Liver (tissue), 8 donors: ENCODE measurements at regions not wholly inside any gene's neighbourhood (a gene's known extent, or its start where the extent isn't known, plus 50 kb on each side); places are given as distances from the start of the nearest gene placed in this dataset.

Experiments used
- DNase-seq: peaks from one replicate; pipeline ENCODE4 v3.0.0-alpha.2; 2017; ENCODE audit warnings: low spot score
- H3K27ac ChIP-seq, 2 donors: one replicate each; pipeline ENCODE4 v1.7.0; 2013; ENCODE audit warnings: inconsistent platforms in 2 of 2, low read length in 2 of 2, control low read depth in 1 of 2, low read depth in 1 of 2, mild to moderate bottlenecking in 1 of 2
- H3K27me3 ChIP-seq, 4 donors: one replicate each; pipeline versions ENCODE4 v1.6.1 to v1.7.0; 2013; ENCODE audit warnings: low read length in 3 of 4, inconsistent platforms in 1 of 4, mild to moderate bottlenecking in 1 of 4, moderate library complexity in 1 of 4; ENCODE audit not compliant: control insufficient read depth in 4 of 4, insufficient read depth in 4 of 4
- H3K36me3 ChIP-seq, 4 donors: one replicate each; pipeline versions ENCODE4 v1.6.1 to v1.7.0; 2013; ENCODE audit warnings: low read length in 3 of 4, mild to moderate bottlenecking in 3 of 4, low read depth in 1 of 4, moderate library complexity in 1 of 4; ENCODE audit not compliant: control insufficient read depth in 4 of 4, insufficient read depth in 3 of 4
- H3K4me1 ChIP-seq, 4 donors: one replicate each; pipeline versions ENCODE4 v1.6.1 to v1.7.0; 2013; ENCODE audit warnings: low read length in 3 of 4, mild to moderate bottlenecking in 3 of 4, moderate library complexity in 1 of 4; ENCODE audit not compliant: control insufficient read depth in 4 of 4, insufficient read depth in 4 of 4
- H3K4me3 ChIP-seq, 3 donors: one replicate each; pipeline versions ENCODE4 v1.6.1 to v1.7.0; 2013; ENCODE audit warnings: low read length in 3 of 3, control low read depth in 1 of 3, low read depth in 1 of 3, mild to moderate bottlenecking in 1 of 3
- H3K9ac ChIP-seq, 2 donors: one replicate each; pipeline ENCODE4 v1.7.0; 2013; ENCODE audit warnings: low read length in 2 of 2, mild to moderate bottlenecking in 2 of 2, moderate library complexity in 2 of 2, control low read depth in 1 of 2, low read depth in 1 of 2
- H3K9me3 ChIP-seq, 4 donors: one replicate each; pipeline versions ENCODE4 v1.6.1 to v1.7.0; 2013; ENCODE audit warnings: low read length in 3 of 4; ENCODE audit not compliant: control insufficient read depth in 4 of 4
- EGR1 ChIP-seq, 2 donors: IDR thresholded peaks; 2 replicates each; pipeline ENCODE4 v1.6.1; 2016 to 2018; ENCODE audit warnings: antibody characterized with exemption in 2 of 2, low read depth in 2 of 2
- FOXA1 ChIP-seq: IDR thresholded peaks from 2 replicates; pipeline ENCODE4 v1.6.1; 2016; ENCODE audit warnings: antibody characterized with exemption
- FOXA2 ChIP-seq: IDR thresholded peaks from 2 replicates; pipeline ENCODE4 v1.6.1; 2016; ENCODE audit warnings: antibody characterized with exemption
- GABPA ChIP-seq, 2 donors: IDR thresholded peaks in 1 of 2; conservative IDR thresholded peaks in 1 of 2; 2 replicates each; pipeline ENCODE4 v1.6.1; 2016; ENCODE audit warnings: antibody characterized with exemption in 2 of 2, mild to moderate bottlenecking in 1 of 2, moderate library complexity in 1 of 2
- HNF4A ChIP-seq, 2 donors: conservative IDR thresholded peaks; 2 replicates each; pipeline ENCODE4 v1.6.1; 2016; ENCODE audit warnings: antibody characterized with exemption in 2 of 2, mild to moderate bottlenecking in 2 of 2
- HNF4G ChIP-seq: IDR thresholded peaks from 2 replicates; pipeline ENCODE4 v1.6.1; 2016; ENCODE audit warnings: antibody characterized with exemption
- JUND ChIP-seq, 2 donors: IDR thresholded peaks; 2 replicates each; pipeline ENCODE4 v1.6.1; 2016; ENCODE audit warnings: antibody characterized with exemption in 2 of 2
- NR2F2 ChIP-seq: IDR thresholded peaks from 2 replicates; pipeline ENCODE4 v1.6.1; 2016; ENCODE audit warnings: antibody characterized with exemption
- RAD21 ChIP-seq, 2 donors: IDR thresholded peaks; 2 replicates each; pipeline ENCODE4 v1.6.1; 2016; ENCODE audit warnings: antibody characterized with exemption in 2 of 2, mild to moderate bottlenecking in 2 of 2
- RXRA ChIP-seq, 2 donors: IDR thresholded peaks; 2 replicates each; pipeline ENCODE4 v1.6.1; 2017 to 2018; ENCODE audit warnings: antibody characterized with exemption in 2 of 2, mild to moderate bottlenecking in 1 of 2
- SP1 ChIP-seq: IDR thresholded peaks from 2 replicates; pipeline ENCODE4 v1.6.1; 2018; ENCODE audit warnings: antibody characterized with exemption, mild to moderate bottlenecking
- TAF1 ChIP-seq: conservative IDR thresholded peaks from 2 replicates; pipeline ENCODE4 v1.6.1; 2016; ENCODE audit warnings: antibody characterized with exemption, mild to moderate bottlenecking
- YY1 ChIP-seq: IDR thresholded peaks from 2 replicates; pipeline ENCODE4 v1.6.1; 2016; ENCODE audit warnings: antibody characterized with exemption, mild to moderate bottlenecking
- WGBS: extraction: QIAGEN DNeasy Blood & Tissue Kit; methylation state at CpG from one replicate; pipeline ENCODE4 v1.1.7; 2013; 5-methylcytosine and 5-hydroxymethylcytosine counted together
- TF ChIP-seq, protein P1 (sequence below): IDR thresholded peaks from 2 replicates; pipeline ENCODE4 v1.6.1; 2016; ENCODE audit warnings: antibody characterized with exemption
- TF ChIP-seq, protein P2 (sequence below): IDR thresholded peaks from 2 replicates; pipeline ENCODE4 v1.6.1; 2016; ENCODE audit warnings: antibody characterized with exemption
- TF ChIP-seq, protein P3 (sequence below): IDR thresholded peaks from 2 replicates; pipeline ENCODE4 v1.6.1; 2016; ENCODE audit warnings: antibody characterized with exemption
- TF ChIP-seq, protein P4 (sequence below): fragments of 150-350 bp; IDR thresholded peaks from 2 replicates; pipeline ENCODE4 v1.5.1; 2017; ENCODE audit warnings: improper control_type of control experiment, low read depth, low read length; ENCODE audit not compliant: missing input control
- TF ChIP-seq, protein P5 (sequence below): IDR thresholded peaks from 2 replicates; pipeline ENCODE4 v1.6.1; 2016; ENCODE audit warnings: antibody characterized with exemption, mild to moderate bottlenecking
- donor health status: healthy.
- donor health status: healthy.
- donor health status: healthy.
- donor health status: healthy.
- donor health status: healthy.

DNA sequence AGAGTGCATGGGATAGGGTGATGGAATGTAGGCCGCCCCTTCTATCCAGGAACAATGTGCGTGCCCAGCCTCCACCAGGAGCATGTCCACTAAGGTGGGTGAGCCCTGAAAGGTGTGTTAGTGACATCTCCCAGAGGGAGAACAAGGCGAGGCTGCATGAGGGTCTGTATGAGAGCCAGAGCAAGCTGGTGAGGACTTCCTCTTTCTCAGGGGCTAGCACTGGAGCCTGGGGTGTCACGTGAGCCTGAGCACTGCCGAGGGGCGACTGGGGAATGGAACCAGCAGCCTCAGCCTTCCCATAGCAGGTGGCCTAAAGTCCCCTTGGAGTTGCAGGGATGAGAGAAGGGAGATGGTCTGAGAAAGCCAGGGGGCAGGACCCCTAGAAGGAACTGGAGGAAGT is 156.3 kb upstream of the COBL start:
- no peak overlapping the region for H3K9ac ChIP-seq
- no peaks in the 10 kb centered on the region for H3K4me1 ChIP-seq
- no peak for TF ChIP-seq HNF4G
- no peak for TF ChIP-seq FOXA1
- TF ChIP-seq YY1, result no peak
- TF ChIP-seq HNF4A (conservative IDR thresholded peaks at IDR 0.05), result no peak
- no peak for TF ChIP-seq RAD21 (IDR thresholded peaks at IDR 0.05)
- TF ChIP-seq RXRA (IDR thresholded peaks at IDR 0.05), result no peak
- TF ChIP-seq, protein P1, sequence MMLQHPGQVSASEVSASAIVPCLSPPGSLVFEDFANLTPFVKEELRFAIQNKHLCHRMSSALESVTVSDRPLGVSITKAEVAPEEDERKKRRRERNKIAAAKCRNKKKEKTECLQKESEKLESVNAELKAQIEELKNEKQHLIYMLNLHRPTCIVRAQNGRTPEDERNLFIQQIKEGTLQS, result no peak
- TF ChIP-seq JUND (IDR thresholded peaks at IDR 0.05), result no peak
- no peak for TF ChIP-seq SP1
- TF ChIP-seq, protein P2, sequence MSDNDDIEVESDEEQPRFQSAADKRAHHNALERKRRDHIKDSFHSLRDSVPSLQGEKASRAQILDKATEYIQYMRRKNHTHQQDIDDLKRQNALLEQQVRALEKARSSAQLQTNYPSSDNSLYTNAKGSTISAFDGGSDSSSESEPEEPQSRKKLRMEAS, result no peak
- TF ChIP-seq GABPA (IDR thresholded peaks at IDR 0.05 in 1 of 2, conservative IDR thresholded peaks at IDR 0.05 in 1 of 2), result no peak
- TF ChIP-seq, protein P3, sequence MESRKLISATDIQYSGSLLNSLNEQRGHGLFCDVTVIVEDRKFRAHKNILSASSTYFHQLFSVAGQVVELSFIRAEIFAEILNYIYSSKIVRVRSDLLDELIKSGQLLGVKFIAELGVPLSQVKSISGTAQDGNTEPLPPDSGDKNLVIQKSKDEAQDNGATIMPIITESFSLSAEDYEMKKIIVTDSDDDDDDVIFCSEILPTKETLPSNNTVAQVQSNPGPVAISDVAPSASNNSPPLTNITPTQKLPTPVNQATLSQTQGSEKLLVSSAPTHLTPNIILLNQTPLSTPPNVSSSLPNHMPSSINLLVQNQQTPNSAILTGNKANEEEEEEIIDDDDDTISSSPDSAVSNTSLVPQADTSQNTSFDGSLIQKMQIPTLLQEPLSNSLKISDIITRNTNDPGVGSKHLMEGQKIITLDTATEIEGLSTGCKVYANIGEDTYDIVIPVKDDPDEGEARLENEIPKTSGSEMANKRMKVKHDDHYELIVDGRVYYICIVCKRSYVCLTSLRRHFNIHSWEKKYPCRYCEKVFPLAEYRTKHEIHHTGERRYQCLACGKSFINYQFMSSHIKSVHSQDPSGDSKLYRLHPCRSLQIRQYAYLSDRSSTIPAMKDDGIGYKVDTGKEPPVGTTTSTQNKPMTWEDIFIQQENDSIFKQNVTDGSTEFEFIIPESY, result no peak
- no peak for TF ChIP-seq TAF1
- no peak for TF ChIP-seq EGR1 (IDR thresholded peaks at IDR 0.05; ENCODE audit: low read depth in 2 of 2)
- TF ChIP-seq, protein P4, sequence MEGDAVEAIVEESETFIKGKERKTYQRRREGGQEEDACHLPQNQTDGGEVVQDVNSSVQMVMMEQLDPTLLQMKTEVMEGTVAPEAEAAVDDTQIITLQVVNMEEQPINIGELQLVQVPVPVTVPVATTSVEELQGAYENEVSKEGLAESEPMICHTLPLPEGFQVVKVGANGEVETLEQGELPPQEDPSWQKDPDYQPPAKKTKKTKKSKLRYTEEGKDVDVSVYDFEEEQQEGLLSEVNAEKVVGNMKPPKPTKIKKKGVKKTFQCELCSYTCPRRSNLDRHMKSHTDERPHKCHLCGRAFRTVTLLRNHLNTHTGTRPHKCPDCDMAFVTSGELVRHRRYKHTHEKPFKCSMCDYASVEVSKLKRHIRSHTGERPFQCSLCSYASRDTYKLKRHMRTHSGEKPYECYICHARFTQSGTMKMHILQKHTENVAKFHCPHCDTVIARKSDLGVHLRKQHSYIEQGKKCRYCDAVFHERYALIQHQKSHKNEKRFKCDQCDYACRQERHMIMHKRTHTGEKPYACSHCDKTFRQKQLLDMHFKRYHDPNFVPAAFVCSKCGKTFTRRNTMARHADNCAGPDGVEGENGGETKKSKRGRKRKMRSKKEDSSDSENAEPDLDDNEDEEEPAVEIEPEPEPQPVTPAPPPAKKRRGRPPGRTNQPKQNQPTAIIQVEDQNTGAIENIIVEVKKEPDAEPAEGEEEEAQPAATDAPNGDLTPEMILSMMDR, result no peak
- TF ChIP-seq FOXA2, result no peak
- TF ChIP-seq, protein P5, sequence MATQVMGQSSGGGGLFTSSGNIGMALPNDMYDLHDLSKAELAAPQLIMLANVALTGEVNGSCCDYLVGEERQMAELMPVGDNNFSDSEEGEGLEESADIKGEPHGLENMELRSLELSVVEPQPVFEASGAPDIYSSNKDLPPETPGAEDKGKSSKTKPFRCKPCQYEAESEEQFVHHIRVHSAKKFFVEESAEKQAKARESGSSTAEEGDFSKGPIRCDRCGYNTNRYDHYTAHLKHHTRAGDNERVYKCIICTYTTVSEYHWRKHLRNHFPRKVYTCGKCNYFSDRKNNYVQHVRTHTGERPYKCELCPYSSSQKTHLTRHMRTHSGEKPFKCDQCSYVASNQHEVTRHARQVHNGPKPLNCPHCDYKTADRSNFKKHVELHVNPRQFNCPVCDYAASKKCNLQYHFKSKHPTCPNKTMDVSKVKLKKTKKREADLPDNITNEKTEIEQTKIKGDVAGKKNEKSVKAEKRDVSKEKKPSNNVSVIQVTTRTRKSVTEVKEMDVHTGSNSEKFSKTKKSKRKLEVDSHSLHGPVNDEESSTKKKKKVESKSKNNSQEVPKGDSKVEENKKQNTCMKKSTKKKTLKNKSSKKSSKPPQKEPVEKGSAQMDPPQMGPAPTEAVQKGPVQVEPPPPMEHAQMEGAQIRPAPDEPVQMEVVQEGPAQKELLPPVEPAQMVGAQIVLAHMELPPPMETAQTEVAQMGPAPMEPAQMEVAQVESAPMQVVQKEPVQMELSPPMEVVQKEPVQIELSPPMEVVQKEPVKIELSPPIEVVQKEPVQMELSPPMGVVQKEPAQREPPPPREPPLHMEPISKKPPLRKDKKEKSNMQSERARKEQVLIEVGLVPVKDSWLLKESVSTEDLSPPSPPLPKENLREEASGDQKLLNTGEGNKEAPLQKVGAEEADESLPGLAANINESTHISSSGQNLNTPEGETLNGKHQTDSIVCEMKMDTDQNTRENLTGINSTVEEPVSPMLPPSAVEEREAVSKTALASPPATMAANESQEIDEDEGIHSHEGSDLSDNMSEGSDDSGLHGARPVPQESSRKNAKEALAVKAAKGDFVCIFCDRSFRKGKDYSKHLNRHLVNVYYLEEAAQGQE, result no peak
- H3K9me3 ChIP-seq, result peaks cover 0 to 3% (median 1%) of the 10 kb centered on the region in 4 donors
- peaks cover 0 to 6% (median 0%) of the 10 kb centered on the region in 4 donors for H3K27me3 ChIP-seq
- no peak for DNase-seq
- 83% methylated on average over 6 of the region's 6 CpGs for WGBS
- no peak overlapping the region for H3K4me3 ChIP-seq
- H3K27ac ChIP-seq, result no peak overlapping the region
- no peaks in the 10 kb centered on the region for H3K36me3 ChIP-seq

DNA sequence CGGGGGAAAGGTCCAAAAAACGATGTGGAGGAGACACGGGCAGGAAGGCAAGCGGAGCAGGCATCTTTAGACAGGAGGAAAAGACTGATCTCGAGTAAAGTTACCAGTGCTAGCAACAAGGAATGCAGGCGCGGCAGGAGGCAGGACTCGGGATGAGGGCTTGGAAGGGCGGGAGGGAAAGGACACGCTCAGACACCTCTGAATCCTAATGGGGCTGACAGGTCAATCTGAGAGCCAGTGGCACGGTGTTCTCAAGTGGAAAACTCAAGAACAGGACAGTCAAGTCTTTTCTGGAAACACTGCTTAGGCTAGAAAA is 155.3 kb upstream of the COBL start:
- no peak overlapping the region for H3K4me3 ChIP-seq
- no peak for DNase-seq
- no peak overlapping the region for H3K27ac ChIP-seq
- WGBS, result 36% methylated on average over 11 of the region's 11 CpGs
- H3K9ac ChIP-seq, result no peak overlapping the region
- no peaks in the 10 kb centered on the region for H3K4me1 ChIP-seq
- no peaks in the 10 kb centered on the region for H3K36me3 ChIP-seq
- no peak for TF ChIP-seq JUND (IDR thresholded peaks at IDR 0.05)
- TF ChIP-seq RAD21 (IDR thresholded peaks at IDR 0.05), result no peak
- TF ChIP-seq, protein P4, result no peak
- TF ChIP-seq, protein P3, result no peak
- TF ChIP-seq GABPA (IDR thresholded peaks at IDR 0.05 in 1 of 2, conservative IDR thresholded peaks at IDR 0.05 in 1 of 2), result no peak
- TF ChIP-seq, protein P1, result no peak
- TF ChIP-seq RXRA (IDR thresholded peaks at IDR 0.05), result no peak
- TF ChIP-seq EGR1 (IDR thresholded peaks at IDR 0.05; ENCODE audit: low read depth in 2 of 2), result no peak
- TF ChIP-seq TAF1, result no peak
- TF ChIP-seq FOXA1, result no peak
- TF ChIP-seq HNF4G, result no peak
- TF ChIP-seq, protein P2, result no peak
- TF ChIP-seq HNF4A (conservative IDR thresholded peaks at IDR 0.05), result no peak
- no peak for TF ChIP-seq NR2F2
- peaks cover 0 to 6% (median 0%) of the 10 kb centered on the region in 4 donors for H3K27me3 ChIP-seq
- H3K9me3 ChIP-seq, result peaks cover 0 to 3% (median 2%) of the 10 kb centered on the region in 4 donors
